Testis (tissue), 2 donors: ENCODE measurements at regions not wholly inside any gene's neighbourhood (a gene's known extent, or its start where the extent isn't known, plus 50 kb on each side); places are given as distances from the start of the nearest gene placed in this dataset.

Experiments used
- DNase-seq: peaks from one replicate; pipeline ENCODE4 v3.0.0-alpha.2; 2019
- H3K27ac ChIP-seq, 2 donors: fragments of 200-600 bp; sonication (generic); one replicate each; pipeline ENCODE4 v1.5.1; 2019
- H3K27me3 ChIP-seq: fragments of 200-600 bp; sonication (generic); one replicate; pipeline ENCODE4 v1.5.1; 2019
- H3K36me3 ChIP-seq: fragments of 200-600 bp; sonication (generic); one replicate; pipeline ENCODE4 v1.5.1; 2017; ENCODE audit warnings: low read depth; ENCODE audit errors: missing control alignments
- H3K4me1 ChIP-seq: fragments of 200-600 bp; sonication (generic); one replicate; pipeline ENCODE4 v1.5.1; 2019
- H3K4me3 ChIP-seq, 2 donors: fragments of 200-600 bp; sonication (generic); one replicate each; pipeline ENCODE4 v1.5.1; 2017 to 2019
- H3K9me3 ChIP-seq: fragments of 200-600 bp; sonication (generic); one replicate; pipeline ENCODE4 v1.5.1; 2017
- CTCF ChIP-seq, 3 experiments: fragments of 450-650 bp in 2 of 3; fragments of 200-600 bp in 1 of 3; sonication (generic) in 1 of 3; IDR thresholded peaks; one replicate each; pipeline ENCODE4 v1.5.1; 2016 to 2019; ENCODE audit warnings: antibody characterized with exemption in 3 of 3, mild to moderate bottlenecking in 2 of 3, moderate library complexity in 1 of 3
- POLR2A ChIP-seq: fragments of 450-650 bp; IDR thresholded peaks from one replicate; pipeline ENCODE4 v1.6.1; 2017; ENCODE audit warnings: antibody characterized with exemption, mild to moderate bottlenecking, moderate library complexity
- WGBS, 2 donors: methylation state at CpG; one replicate each; pipeline ENCODE4 v1.1.5; 2018; 5-methylcytosine and 5-hydroxymethylcytosine counted together
- intact Hi-C: fragments of 100-400 bp; cut with DNase I; formaldehyde crosslinking; loops from one replicate; pipeline ENCODE4 v1.15.1; 2023; ENCODE audit warnings: low total_unique reads

DNA sequence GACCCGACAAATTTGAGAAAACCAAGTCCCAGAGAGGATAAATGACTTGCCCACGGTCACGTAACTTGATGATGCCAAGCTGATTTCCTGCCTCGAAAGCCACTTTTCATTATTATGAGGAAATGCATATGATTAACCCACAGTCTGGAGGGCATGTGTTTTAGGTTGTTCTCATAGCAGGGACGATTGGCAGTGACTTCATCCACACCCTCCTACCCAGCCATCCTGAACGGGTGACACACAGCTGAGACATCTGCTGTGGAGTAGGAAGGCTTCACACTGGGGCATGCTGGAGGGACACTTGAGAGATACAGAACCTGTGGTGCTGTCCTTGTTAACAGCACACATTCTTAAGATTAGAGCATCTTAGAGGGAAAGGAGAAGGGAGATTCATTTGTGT lies 65.4 kb upstream of the WDFY2 start:
- TF ChIP-seq POLR2A (no peak), CTCF (IDR thresholded peaks at IDR 0.05) (no peak)
- intact Hi-C loops, result no loop called here
- no peaks in the 10 kb centered on the region for H3K36me3 ChIP-seq
- no peaks in the 10 kb centered on the region for H3K9me3 ChIP-seq
- no peak overlapping the region for H3K27ac ChIP-seq
- no peak overlapping the region for H3K4me3 ChIP-seq
- no peak for DNase-seq
- H3K27me3 ChIP-seq, result no peaks in the 10 kb centered on the region
- H3K4me1 ChIP-seq, result no peaks in the 10 kb centered on the region
- 84 to 86% methylated on average over 6 of the region's 6 CpGs for WGBS, 2 donors

DNA sequence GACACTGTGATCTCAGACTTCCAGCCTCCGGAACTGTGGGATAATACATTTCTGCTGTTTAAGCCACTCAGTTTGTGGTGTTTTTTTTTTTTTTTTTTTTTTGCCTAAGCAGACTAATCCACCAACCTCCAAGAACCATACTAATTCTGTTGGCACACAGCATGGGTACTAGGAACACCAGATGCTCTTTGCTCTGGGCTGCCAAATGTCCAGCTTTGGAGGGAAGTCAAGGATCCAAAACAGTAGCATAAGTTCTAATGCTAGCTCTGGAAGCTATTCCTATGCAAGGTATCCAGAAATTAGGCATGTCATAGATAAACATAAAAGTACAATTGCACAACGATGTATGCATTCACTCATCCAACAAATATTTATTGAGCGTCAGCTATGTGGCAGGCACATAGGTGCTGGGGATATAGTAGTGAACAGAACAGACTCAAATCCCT lies 64.5 kb upstream of the WDFY2 start:
- no peaks in the 10 kb centered on the region for H3K9me3 ChIP-seq
- H3K27me3 ChIP-seq, result no peaks in the 10 kb centered on the region
- no peaks in the 10 kb centered on the region for H3K4me1 ChIP-seq
- H3K4me3 ChIP-seq, result no peak overlapping the region
- no peaks in the 10 kb centered on the region for H3K36me3 ChIP-seq
- no peak for DNase-seq
- intact Hi-C loops, result no loop called here
- no peak for TF ChIP-seq POLR2A
- TF ChIP-seq CTCF (IDR thresholded peaks at IDR 0.05), result no peak
- 76 to 83% methylated on average over 3 of the region's 3 CpGs for whole genome bisulfite sequencing, 2 donors
- no peak overlapping the region for H3K27ac ChIP-seq

- WGBS, 2 donors, result 87% methylated on average over 4 of the region's 4 CpGs
- no peaks in the 10 kb centered on the region for H3K4me1 ChIP-seq
- no peaks in the 10 kb centered on the region for H3K27me3 ChIP-seq
- H3K9me3 ChIP-seq, result no peaks in the 10 kb centered on the region
- no peak overlapping the region for H3K4me3 ChIP-seq
- H3K27ac ChIP-seq, result no peak overlapping the region
- H3K36me3 ChIP-seq, result no peaks in the 10 kb centered on the region
- TF ChIP-seq POLR2A, result no peak
- no peak for TF ChIP-seq CTCF (IDR thresholded peaks at IDR 0.05)
- intact Hi-C loops, result no loop called here
- DNase-seq, result no peak
Measured at GRCh38 chr13:51520524-51520923, 63.7 kb upstream of the WDFY2 start.

DNA sequence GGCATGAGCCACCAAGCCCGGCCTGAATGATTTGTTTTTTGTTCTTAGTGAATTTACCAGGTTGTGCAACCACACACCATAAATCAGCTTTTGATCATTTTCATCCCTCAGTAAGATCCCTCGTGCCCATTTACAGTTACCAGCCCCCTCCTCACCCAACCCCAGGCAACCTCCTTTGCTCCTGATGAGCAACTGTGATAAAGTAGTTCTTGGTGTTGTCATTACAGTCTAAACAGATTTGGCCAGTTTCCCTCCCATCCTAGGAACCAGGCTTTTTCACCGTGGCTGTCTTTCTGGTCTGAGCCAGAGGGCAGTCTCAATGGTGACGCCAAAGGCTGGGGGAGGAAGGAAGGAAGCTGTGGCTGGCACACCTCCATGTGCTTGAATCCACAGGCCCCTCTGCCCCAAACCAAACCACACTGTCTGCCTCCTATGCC lies 61.2 kb upstream of the WDFY2 start:
- Histone ChIP-seq H3K36me3 (no peaks in the 10 kb centered on the region), H3K4me1 (no peaks in the 10 kb centered on the region), H3K9me3 (no peaks in the 10 kb centered on the region), H3K27me3 (no peaks in the 10 kb centered on the region), H3K4me3 (no peak overlapping the region), H3K27ac (no peak overlapping the region)
- TF ChIP-seq POLR2A (no peak), CTCF (IDR thresholded peaks at IDR 0.05) (no peak)
- WGBS, 2 donors, result 42 to 51% methylated on average over 4 of the region's 4 CpGs
- intact Hi-C loops, result no loop called here
- peak; percentile 21 for DNase-seq

DNA sequence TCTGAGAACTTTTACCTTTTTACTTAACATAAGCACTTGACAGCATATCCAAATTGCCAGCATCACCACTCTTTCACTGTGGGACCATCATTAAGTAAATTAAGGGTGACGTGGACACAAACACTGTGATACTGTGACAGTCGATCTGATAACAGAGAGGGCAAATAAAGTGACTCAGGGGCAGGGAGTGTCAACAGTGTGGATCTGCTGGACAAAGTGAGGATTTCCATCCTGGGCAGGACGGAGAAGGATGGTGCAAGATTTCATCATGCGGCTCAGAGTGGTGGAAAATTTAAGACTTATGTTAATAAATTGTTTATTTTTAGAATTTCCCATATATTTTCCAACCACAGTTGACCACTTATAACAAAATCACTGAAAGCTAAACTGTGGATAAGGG lies 60.0 kb upstream of the WDFY2 start:
- Histone ChIP-seq H3K36me3 (no peaks in the 10 kb centered on the region), H3K4me3 (no peak overlapping the region), H3K27ac (no peak overlapping the region), H3K9me3 (no peaks in the 10 kb centered on the region), H3K27me3 (no peaks in the 10 kb centered on the region), H3K4me1 (no peaks in the 10 kb centered on the region)
- intact Hi-C loops, result no loop called here
- DNase-seq, result no peak
- TF ChIP-seq CTCF (IDR thresholded peaks at IDR 0.05), result no peak
- TF ChIP-seq POLR2A, result no peak
- 88 to 90% methylated on average over 4 of the region's 4 CpGs for WGBS, 2 donors
